Stomach (tissue), 4 donors: ENCODE measurements at regions not wholly inside any gene's neighbourhood (a gene's known extent, or its start where the extent isn't known, plus 50 kb on each side); places are given as distances from the start of the nearest gene placed in this dataset.

ENCODE experiments used
- EP300 ChIP-seq: sonication (generic); formaldehyde crosslinking; IDR thresholded peaks from one replicate; pipeline ENCODE4 v1.6.1; 2017; ENCODE audit warnings: antibody characterized with exemption
- POLR2A ChIP-seq, 4 donors: fragments of 450-650 bp; IDR thresholded peaks; one replicate each; pipeline ENCODE4 v1.6.1; 2016; ENCODE audit warnings: antibody characterized with exemption in 4 of 4, control low read depth in 2 of 4, mild to moderate bottlenecking in 1 of 4, moderate library complexity in 1 of 4
- POLR2AphosphoS5 ChIP-seq, 3 donors: sonication (generic); formaldehyde crosslinking; IDR thresholded peaks; one replicate each; pipeline ENCODE4 v1.6.1; 2016; ENCODE audit warnings: antibody characterized with exemption in 3 of 3
- TF ChIP-seq, protein P1 (sequence below), 7 experiments: fragments of 450-650 bp in 4 of 7; fragments of 200-600 bp in 3 of 7; sonication (generic) in 3 of 7; IDR thresholded peaks; one replicate each; pipeline ENCODE4 v1.5.1; 2016 to 2019; ENCODE audit warnings: antibody characterized with exemption in 7 of 7, control low read depth in 2 of 7, mild to moderate bottlenecking in 1 of 7

GRCh38 chr14:76922092-76922491 lies 95.9 kb downstream of the LRRC74A start:
- TF ChIP-seq POLR2A (IDR thresholded peaks at IDR 0.05) (no peak), POLR2AphosphoS5 (IDR thresholded peaks at IDR 0.05) (no peak), EP300 (no peak)
- TF ChIP-seq, protein P1, sequence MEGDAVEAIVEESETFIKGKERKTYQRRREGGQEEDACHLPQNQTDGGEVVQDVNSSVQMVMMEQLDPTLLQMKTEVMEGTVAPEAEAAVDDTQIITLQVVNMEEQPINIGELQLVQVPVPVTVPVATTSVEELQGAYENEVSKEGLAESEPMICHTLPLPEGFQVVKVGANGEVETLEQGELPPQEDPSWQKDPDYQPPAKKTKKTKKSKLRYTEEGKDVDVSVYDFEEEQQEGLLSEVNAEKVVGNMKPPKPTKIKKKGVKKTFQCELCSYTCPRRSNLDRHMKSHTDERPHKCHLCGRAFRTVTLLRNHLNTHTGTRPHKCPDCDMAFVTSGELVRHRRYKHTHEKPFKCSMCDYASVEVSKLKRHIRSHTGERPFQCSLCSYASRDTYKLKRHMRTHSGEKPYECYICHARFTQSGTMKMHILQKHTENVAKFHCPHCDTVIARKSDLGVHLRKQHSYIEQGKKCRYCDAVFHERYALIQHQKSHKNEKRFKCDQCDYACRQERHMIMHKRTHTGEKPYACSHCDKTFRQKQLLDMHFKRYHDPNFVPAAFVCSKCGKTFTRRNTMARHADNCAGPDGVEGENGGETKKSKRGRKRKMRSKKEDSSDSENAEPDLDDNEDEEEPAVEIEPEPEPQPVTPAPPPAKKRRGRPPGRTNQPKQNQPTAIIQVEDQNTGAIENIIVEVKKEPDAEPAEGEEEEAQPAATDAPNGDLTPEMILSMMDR (IDR thresholded peaks at IDR 0.05): no peak
